CD1c-positive myeloid dendritic cell (primary cell): ENCODE measurements at regions not wholly inside any gene's neighbourhood (a gene's known extent, or its start where the extent isn't known, plus 50 kb on each side); places are given as distances from the start of the nearest gene placed in this dataset.

ENCODE experiments used
- DNase-seq: peaks from one replicate; pipeline ENCODE4 v3.0.0-alpha.2; 2016; ENCODE audit errors: extremely low spot score

DNA sequence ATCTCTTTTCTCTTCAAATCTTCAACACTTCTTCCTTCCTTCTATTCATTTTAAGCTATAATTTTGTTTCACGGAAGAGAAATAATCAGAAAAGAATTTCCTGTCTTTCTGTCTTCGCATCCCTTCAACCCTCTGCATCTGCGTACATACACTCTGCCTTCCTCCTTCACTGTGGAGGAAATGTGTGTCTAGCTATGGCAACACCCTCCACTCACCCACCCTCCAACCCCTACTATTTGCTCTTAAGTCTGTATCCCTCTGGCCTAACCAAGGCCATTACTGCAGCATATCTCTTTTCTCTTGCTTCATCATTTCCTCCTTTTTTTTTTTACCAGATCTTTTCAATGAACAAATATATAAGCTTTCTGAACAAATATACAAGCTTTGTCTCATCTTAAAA is 105.7 kb upstream of the NUDT12 start:
- no peak for DNase-seq

DNA sequence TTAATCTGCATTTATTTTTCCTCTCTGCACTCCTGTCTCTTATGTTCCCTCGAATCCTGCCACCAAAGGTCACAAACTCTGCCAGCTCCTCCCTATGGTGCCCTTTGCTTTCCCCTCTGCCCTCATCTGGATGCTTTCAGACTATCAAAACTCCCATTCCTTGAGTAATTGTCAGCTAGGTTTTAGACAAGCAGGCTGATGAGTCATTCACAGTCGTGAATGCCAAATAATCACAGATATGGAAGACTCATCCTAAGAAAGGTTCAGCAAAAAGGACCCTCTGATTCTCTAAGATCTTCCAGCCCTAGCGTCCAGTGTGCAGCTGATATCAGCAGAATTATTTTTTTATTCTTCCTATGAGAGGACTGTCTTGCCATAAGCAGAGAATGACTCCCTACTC is 104.5 kb upstream of the NUDT12 start:
- DNase-seq: no peak

DNA sequence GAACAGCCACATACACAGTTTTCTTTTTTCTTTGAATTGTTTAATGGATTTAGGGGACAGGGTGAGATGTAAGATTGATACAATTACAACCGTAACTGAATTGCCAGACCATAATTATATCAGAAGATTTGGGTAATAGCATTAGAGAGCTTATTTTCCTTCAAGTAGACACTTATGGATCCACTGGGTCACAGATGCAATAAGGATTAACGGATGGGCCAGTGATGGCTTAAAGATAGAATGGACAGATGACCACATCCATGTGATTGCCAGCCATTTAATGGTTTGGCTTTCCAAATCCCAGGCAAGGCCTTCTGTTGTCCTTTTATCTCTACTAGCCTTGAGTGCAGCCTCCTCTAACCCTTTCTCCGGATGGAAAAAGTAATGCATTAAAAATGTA is 94.7 kb upstream of the NUDT12 start:
- no peak for DNase-seq

DNA sequence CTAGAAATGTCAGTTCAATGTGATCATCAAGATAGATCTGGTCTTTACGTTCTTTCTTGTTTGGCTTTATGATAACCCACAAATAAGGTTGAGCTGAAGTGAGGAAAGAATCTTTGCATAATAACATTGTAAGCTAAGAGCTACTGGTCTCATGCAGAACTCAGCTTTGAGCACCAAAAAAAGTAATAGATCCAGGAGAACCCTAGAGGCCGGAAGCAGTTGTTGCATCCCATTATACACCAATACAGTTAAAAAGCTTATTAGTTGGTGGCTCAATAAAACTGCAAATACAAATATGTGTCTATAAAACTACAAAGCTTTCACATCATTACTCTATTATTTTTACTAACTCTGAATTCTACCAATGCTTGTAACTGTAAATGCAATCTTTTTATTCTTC is 85.5 kb upstream of the NUDT12 start:
- no peak for DNase-seq

DNA sequence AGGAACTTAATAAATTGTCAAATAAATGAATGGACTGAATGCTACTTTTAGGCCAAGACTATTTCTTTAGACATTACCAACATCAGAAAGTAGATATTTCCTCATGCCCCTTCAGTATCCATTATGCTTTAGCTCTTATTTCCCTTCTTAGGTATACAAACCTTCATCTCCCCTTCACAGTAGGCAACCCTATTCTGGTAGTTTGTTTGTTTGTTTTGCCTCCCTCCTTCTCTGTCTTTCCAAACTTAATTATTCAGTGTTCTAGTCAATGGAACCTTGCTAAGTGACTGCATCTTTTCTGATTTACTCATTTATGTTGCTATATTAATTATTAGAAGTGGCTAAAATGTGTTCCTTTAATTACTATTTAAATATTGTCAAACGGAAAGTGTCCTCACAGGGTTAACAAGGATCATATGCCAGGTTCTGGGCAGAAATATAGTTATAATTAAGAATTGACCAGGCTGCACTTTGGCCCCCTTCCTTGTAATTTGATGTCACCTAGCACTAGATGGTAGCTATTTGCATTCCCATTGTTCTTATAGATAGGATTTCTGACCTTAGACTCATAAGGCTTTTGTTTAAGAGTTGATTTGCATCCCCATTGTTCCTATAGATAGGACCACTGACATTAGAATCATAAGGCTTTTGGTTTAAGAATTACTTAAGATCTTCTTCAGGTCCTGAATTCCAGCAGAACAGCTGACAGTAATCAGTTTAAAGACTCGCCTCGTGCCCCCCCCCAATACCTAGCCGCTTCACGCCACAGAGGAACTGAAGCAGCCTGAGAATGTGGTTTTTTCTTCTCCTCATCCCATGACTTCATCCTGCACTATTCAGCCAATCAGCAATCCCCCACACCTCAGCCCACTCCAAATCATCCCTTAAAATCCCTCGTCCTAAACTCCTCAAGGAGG is 84.4 kb upstream of the NUDT12 start:
- no peak for DNase-seq

DNA sequence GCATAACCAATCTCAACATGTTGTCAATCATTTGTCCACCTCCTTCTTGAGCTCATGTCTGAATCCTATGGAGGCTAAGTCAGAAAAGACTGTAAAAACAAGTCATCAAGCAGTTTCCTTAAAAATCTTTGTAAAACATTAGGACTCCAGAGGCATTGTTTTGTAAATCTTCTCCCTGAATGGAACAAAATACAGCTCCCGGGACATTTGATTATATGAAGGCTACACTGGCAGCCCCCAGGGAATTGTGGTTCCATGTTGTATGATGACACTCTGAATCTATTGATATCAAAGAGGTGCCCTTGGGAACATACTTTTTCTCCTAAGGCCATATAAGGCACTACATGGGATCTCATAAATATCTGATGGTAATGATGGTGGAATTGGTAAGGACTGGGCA is 83.2 kb upstream of the NUDT12 start:
- no peak for DNase-seq

DNA sequence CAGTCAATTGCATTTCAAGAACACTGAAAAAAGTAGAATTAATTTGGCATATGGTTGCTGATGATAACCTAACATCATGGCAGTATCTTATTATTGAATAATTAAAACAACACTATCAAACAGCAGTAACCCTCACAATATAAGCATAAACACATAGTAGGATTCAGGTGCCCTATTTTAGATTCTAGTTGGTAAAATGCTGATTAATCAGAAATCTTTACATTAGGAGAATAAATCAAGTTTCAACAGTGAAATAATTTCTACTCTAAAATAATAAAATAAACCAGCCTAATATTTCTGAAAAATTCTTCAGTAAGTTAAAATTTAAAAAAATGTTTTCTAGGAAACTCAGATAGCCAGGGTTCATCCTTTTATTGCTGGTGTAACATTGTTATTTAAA is 76.4 kb upstream of the NUDT12 start:
- DNase-seq: no peak

DNA sequence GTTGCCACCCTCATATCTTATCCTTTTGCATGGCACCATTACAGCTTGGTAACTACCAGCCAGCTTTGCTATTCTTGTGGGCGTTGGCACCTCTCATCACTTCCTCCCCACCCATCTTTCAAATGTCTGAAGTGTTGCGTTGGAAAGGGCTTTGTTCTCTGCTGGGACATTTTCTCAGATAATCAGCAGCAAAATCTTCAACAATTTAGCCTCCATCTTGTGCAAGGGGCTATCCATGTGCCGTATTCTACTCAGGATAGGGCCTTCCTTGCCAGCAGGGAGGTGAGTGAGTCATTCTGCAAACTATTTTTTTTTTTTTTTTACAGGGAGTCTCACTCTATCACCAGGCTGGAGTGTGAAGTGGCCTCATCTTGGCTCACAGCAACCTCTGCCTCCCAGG is 62.1 kb upstream of the NUDT12 start:
- no peak for DNase-seq

DNA sequence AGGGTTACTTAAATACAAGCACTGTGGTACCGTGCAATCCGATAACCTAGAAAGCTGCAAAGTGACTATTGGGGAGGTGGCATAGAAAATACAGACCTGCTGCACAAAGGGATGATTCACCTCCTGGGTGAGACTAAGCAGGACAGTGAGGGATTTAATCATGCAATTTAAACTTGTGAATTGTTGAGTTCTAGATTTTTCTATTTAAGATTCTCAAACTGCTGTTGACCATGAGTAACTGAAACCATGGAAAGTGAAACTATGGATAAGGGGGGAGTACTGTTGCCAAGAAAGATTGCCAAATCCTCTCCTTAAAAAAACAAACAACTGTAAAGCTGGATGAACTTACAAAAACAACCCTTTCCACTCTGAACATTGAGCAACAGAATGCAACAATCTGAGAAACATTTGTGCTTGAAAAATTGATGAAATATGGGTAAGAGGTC is 61.5 kb upstream of the NUDT12 start:
- no peak for DNase-seq

DNA sequence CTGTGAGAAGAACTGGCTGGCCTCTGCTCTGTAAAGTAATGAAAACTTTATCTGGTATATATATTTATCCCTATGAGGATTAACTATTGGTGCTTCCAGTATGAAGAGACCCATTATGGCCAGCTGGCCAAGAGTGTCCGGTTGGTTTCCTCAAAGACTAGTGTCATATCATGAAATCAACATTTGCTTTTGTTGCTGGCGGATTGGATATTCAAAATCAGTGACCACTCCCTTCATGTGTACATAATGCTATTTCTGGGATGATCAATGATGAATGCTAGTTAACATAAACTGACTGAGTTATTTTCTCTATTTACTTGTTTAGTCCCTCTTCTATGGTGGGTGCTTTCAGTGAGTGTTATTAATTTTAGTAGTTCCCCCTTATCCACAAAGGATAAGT is 60.8 kb upstream of the NUDT12 start:
- DNase-seq: no peak

DNA sequence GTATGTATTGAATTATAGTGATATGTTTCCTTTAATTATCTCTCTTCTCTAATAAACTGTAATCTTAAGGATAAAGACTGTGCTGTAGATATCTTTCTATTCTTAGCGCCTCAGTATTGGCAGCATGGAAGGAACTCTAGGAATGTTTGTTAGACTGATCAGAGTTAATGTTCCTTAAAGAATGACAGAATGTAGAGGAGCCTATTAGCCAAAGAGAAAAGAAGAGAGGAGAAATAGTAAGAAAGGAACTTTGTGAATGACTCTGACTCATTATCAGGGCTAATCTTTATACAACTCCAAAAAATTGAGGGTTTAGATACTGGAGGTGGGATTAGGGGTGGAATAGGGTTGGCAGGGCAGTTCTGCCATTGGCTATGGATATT is 59.0 kb upstream of the NUDT12 start:
- no peak for DNase-seq

DNA sequence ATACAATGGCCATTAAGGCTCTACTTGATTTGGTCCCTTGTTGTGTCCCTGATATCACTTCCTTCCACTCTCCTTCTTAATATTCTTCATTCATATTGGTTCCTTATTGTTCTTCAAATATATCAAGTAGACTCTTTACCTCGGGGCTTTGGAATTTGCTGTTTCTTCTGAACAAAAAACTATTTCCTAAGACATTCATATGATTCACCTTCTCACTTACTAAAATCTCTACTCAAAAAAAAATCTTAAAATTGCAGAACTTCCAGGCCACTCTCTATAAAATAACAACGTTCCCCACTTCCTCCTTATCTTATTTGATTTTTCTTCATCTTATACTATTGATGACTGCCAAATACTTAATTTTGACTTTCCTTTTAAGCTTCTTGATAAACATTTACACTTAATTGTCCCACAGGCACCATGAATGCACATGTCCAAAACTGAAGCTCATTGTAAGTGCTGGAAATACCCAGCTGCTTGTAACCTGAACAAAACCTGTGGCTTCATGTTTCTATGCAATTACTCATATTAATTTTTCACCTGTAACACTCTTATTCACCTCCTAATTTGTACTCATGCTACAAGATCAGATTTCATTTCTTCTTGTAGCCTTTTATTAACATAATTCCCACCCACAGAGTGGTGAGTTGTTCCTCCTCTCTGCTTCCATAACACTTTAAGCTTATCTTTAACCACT is 58.4 kb upstream of the NUDT12 start:
- no peak for DNase-seq

DNA sequence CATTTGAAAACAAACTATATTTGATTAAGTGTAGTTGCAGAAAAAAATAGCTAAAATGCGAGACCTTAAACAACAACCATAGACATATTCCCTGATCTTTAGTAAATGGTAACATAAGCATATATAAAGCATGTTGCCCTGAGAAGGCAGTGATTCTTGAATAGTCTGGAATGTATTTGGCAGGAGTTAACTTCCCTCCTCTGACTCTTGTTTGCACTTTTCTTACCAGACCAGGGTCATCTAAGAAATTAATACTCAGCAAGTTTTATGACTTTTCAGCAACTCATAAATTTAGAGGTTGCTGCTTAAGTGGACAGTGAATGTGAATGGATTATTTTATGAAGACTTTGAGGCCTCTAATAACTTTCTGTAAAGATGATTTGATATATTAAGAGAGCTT is 55.3 kb upstream of the NUDT12 start:
- no peak for DNase-seq

DNA sequence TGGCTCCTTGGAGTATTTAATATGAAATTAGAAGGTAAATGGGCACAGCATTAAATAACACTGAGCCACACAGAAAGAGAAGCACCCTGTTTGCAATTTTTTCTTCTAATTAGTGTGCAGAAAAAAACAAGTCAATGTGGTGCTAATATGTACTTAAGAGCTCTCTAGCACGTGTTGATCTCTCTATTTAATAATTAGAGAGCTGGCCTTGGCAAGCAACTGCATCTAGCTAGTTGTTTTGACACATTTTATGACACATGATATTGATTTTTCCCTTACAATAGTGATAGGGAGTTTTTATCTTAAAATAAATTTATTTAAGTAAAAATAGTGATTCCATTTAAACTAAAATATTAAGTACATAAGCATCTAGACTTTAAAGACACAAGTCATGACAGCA is 54.5 kb upstream of the NUDT12 start:
- no peak for DNase-seq

DNA sequence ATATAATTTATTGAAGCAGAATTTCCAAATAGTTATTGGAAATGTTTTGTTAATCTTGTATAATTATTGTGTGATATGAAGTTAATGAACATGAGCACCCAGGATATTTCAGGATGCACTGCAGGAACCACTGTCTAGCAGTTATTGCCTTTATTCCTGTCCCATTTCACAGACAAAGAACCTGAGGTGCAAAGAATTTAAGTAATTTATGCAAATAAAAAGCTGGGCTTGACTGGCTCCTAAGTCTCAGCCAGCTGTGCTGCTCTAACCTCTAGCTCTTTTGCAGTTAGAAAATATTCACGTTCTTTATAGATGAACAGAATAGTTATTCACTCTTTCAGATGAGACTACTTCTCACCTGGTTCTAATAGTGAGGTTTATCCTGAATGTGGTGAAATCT is 50.0 kb upstream of the NUDT12 start:
- no peak for DNase-seq
